Left lung (tissue), 4 donors: ENCODE measurements at regions not wholly inside any gene's neighbourhood (a gene's known extent, or its start where the extent isn't known, plus 50 kb on each side); places are given as distances from the start of the nearest gene placed in this dataset.

Experiments used
- ATAC-seq: fragments of 200-7000 bp; cut with Tn5 transposase; one replicate; pipeline ENCODE4 v1.9.1; 2020; ENCODE audit warnings: moderate library complexity
- DNase-seq, 4 donors: peaks; one replicate each; pipeline ENCODE4 v3.0.0-alpha.2; 2013 to 2020
- H3K27ac ChIP-seq, 2 donors: fragments of 200-600 bp; sonication (generic) in 1 of 2; one replicate each; pipeline versions ENCODE4 v1.5.0 to v1.8.0; 2020 to 2021
- H3K27me3 ChIP-seq, 2 donors: fragments of 200-600 bp; sonication (generic) in 1 of 2; one replicate each; pipeline versions ENCODE4 v1.5.0 to v1.8.0; 2020 to 2021
- H3K36me3 ChIP-seq, 2 donors: fragments of 200-600 bp; sonication (generic) in 1 of 2; one replicate each; pipeline versions ENCODE4 v1.5.0 to v1.8.0; 2020 to 2021
- H3K4me1 ChIP-seq, 2 donors: fragments of 200-600 bp; one replicate each; pipeline ENCODE4 v1.8.0; 2021
- H3K4me3 ChIP-seq, 2 donors: fragments of 200-600 bp; sonication (generic) in 1 of 2; one replicate each; pipeline versions ENCODE4 v1.5.0 to v1.8.0; 2020 to 2021; ENCODE audit warnings: mild to moderate bottlenecking in 1 of 2
- H3K9me3 ChIP-seq, 2 donors: fragments of 200-600 bp; sonication (generic) in 1 of 2; one replicate each; pipeline versions ENCODE4 v1.5.0 to v1.8.0; 2020 to 2021
- CTCF ChIP-seq, 2 donors: fragments of 200-600 bp; sonication (generic) in 1 of 2; IDR thresholded peaks; one replicate each; pipeline versions ENCODE4 v1.5.0 to v1.8.0; 2021; ENCODE audit warnings: antibody characterized with exemption in 2 of 2
- intact Hi-C, 2 donors: fragments of 100-400 bp; cut with DNase I; formaldehyde crosslinking; loops; one replicate each; pipeline versions ENCODE4 v1.11.2 to v1.14.2; 2022
- donor health status: DM: no; HTN: yes; CAD: no.
- donor health status: DM: no; HTN: no; CAD: no.

- Histone ChIP-seq H3K4me1 (no peaks in the 10 kb centered on the region), H3K9me3 (peaks cover 0 to 8% of the 10 kb centered on the region in 2 donors), H3K27ac (no peak overlapping the region), H3K36me3 (no peaks in the 10 kb centered on the region), H3K4me3 (no peak overlapping the region), H3K27me3 (no peaks in the 10 kb centered on the region)
- ATAC-seq (no peak), DNase-seq (no peak)
- intact Hi-C loops, result no loop called here
- TF ChIP-seq CTCF (IDR thresholded peaks at IDR 0.05), result no peak
These were observed 746.3 kb downstream of the CPS1 start for GRCh38 chr2:211302676-211303075.

GRCh38 chr2:211306929-211307328, 750.5 kb downstream of the CPS1 start:
- DNase-seq (no peak), ATAC-seq (no peak)
- Histone ChIP-seq H3K27ac (no peak overlapping the region), H3K36me3 (no peaks in the 10 kb centered on the region), H3K4me1 (no peaks in the 10 kb centered on the region), H3K27me3 (no peaks in the 10 kb centered on the region), H3K4me3 (no peak overlapping the region), H3K9me3 (peaks cover 0 to 8% of the 10 kb centered on the region in 2 donors)
- intact Hi-C loops, result no loop called here
- TF ChIP-seq CTCF (IDR thresholded peaks at IDR 0.05), result no peak
